ENCODE measurements at regions not wholly inside any gene's neighbourhood (a gene's known extent, or its start where the extent isn't known, plus 50 kb on each side); places are given as distances from the start of the nearest gene placed in this dataset.

GRCh38 chr5:7010591-7010990, 297.4 kb downstream of the TENT4A start:
- TF ChIP-seq CTCF (IDR thresholded peaks at IDR 0.05 in 4 of 5, conservative IDR thresholded peaks at IDR 0.05 in 1 of 5) (no peak), POLR2A (IDR thresholded peaks at IDR 0.05) (no peak)

All from gastrocnemius medialis (tissue), 4 donors.